ENCODE measurements at regions not wholly inside any gene's neighbourhood (a gene's known extent, or its start where the extent isn't known, plus 50 kb on each side); places are given as distances from the start of the nearest gene placed in this dataset.

- TF ChIP-seq YY1 (IDR thresholded peaks at IDR 0.05; ENCODE audit: extremely low read depth, insufficient replicate concordance, low read depth, low read length) (no peak), POLR2A (IDR thresholded peaks at IDR 0.05; ENCODE audit: borderline replicate concordance, extremely low read depth, insufficient read depth, insufficient read length) (no peak), CTCF (IDR thresholded peaks at IDR 0.05 in 2 of 3, conservative IDR thresholded peaks at IDR 0.05 in 1 of 3; ENCODE audit: borderline replicate concordance in 1 of 3, insufficient read depth in 1 of 3, low read depth in 2 of 3, low read length in 2 of 3) (no peak), ZNF274 (IDR thresholded peaks at IDR 0.05; ENCODE audit: low read depth, low read length) (no peak), EZH2phosphoT487 (IDR thresholded peaks at IDR 0.05; ENCODE audit: borderline replicate concordance) (no peak), ZFX (IDR thresholded peaks at IDR 0.05) (no peak), JUND (IDR thresholded peaks at IDR 0.05) (no peak), SIN3A (IDR thresholded peaks at IDR 0.05; ENCODE audit: low read depth) (no peak), EZH2 (IDR thresholded peaks at IDR 0.05) (no peak)
Measured at GRCh38 chr13:72165276-72165675, 298.3 kb upstream of the DACH1 start.
